ENCODE measurements at regions not wholly inside any gene's neighbourhood (a gene's known extent, or its start where the extent isn't known, plus 50 kb on each side); places are given as distances from the start of the nearest gene placed in this dataset.

DNA sequence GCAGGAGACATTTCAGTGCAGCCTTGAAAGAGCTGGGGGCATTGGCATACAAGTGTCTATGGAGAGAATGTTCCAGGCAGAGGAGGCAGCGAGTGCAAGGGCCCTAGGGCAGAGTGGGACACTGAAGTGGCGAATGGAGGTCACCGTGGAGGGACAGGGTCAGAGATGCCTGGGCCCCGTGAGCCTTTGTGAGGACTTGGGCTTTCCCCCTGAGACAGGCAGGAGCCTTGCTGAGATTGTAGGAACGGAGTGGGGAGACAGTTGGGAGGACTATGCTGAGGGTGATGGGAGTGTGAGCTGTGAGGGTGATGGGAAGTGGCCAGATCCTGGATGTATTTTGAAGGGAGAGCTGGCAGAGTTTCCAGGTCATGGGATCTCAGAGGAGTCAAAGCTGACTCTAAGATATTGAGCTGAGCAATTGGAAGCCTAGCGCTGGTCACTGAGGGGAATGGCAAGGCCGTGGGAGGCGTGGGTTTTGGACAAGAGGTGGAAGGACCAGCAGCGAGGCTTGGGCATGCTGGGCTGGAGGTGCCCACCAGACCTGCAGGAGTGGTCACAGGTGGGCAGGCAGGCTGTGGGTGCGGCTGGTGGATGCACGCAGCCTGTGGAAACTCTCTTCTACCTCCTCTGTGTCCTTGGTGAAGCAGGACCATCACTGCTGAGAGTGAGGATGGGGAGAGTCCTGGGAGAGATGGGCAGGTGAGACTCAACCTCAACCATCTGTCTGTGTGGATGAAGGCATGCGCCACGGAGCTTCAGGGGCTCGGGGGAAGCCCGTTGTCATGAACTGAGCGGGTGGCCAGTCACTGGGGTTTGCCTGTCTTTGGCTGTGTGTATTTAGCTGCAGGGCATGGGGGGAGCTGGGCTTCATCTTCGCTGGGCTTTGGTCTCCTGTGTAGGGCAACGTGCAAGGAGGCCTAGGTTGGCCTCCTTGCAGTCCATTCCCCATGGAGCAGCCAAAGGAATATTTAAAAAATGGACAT lies 241.2 kb upstream of the HS6ST1 start:
- DNase-seq, result no peak

GRCh38 chr2:128560718-128561117 lies 242.1 kb upstream of the HS6ST1 start:
- DNase-seq, result no peak

DNA sequence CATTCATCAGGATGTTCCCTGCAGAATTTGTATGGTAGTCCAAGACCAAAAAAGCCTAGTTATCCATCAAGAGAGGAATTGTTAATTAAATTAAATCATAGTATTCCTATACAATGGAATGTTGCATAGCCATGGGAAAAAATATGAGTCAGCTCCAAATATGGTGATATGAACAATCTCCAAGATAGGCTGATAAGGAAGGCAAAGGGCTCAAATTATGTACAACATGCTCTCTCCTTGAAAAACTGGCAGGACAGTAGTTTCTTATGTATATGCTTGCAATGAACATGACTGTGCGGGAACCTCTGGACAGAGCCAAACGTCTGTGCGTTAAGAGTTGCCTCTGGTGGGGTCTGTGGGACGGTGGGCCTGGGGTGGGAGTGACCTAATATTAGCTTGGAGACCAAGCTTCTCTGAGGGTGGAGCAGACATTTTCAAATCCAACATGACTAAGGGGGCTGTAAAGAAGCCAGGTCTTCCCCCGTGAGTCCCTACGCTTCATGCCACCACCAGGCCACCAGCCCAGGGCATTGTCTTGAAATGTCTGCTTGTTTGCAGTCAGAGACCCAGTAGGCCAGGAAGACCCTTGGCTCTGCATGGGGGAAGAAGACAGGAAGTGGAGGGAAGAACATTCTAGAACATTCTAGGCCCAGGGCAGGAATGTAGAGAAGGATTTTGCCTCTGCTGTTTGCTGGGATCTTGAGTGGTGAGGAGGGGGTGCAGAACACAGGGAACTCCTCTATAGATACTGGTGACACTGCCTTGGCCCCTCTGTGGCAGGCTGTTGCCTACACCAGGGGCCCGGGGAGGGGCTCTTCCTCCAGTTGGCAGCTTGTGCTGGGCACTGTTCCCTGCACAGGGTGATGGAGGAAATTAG lies 244.0 kb upstream of the HS6ST1 start:
- no peak for DNase-seq

GRCh38 chr2:128563348-128563687 lies 244.7 kb upstream of the HS6ST1 start:
- DNase-seq, result no peak

GRCh38 chr2:128564131-128564530 lies 245.5 kb upstream of the HS6ST1 start:
- no peak for DNase-seq

GRCh38 chr2:128564551-128564950 lies 245.9 kb upstream of the HS6ST1 start:
- no peak for DNase-seq

DNA sequence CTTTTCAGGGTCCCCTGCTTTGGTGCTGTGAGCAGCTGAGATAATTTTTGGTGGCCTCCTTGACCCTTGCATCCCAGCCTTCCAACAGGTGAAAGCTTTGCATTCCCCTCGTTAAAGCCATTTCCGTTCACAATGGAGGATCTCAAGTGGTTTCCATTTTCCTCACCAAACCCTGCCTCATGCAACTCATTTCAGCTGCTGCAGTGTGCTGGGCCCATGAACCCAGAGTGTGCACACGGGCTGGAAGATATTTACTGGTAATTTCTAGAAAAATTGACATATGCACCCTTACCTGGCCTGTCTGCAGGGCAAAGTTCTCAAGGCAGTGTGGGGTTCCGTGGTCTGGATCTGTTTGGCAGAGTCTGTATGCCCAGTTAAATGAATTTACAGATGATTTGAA lies 246.8 kb upstream of the HS6ST1 start:
- no peak for DNase-seq

GRCh38 chr2:128566671-128567070 lies 248.0 kb upstream of the HS6ST1 start:
- no peak for DNase-seq

DNA sequence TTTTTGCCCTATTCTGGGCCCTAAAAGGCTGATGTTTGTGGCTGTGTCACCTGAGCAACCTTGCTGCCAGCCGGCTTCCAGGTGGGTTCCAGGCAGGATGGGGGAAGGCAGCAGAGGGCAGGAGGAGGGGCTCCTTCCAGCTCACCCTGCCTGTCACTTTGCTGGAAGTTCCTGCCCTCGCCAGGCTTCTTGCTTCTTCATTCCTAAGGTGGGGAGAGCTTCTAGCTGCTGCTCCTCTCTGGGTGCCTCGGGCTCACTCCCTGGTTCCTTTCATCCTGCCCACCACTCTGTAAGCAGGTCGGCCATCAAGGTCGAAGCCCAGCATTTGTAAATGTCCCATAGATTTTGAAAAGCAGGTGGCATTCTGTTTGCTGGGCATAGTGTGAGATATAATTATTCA lies 249.4 kb upstream of the HS6ST1 start:
- no peak for DNase-seq

DNA sequence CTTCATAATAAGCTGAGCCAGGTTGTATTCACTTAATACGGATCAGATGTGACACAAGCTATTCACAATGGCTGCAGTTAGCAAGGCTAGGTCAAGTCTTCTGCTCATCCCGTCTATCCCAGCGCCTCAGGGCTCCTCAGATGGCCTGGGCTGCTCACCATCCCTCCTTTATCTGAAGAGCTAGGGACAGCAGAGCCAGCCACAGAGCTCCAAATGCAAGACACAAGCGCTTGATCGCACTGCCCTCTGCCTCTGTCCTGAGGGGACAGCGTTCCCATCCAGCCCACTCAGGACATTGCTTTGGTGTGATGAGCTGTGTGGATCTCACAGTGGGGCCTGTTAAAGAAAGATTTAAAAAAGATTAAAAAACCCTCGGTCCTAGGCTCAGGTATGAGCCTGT lies 254.4 kb upstream of the HS6ST1 start:
- DNase-seq, result no peak

- DNase-seq, result no peak
These were observed 254.9 kb upstream of the HS6ST1 start for GRCh38 chr2:128573531-128573930.

DNA sequence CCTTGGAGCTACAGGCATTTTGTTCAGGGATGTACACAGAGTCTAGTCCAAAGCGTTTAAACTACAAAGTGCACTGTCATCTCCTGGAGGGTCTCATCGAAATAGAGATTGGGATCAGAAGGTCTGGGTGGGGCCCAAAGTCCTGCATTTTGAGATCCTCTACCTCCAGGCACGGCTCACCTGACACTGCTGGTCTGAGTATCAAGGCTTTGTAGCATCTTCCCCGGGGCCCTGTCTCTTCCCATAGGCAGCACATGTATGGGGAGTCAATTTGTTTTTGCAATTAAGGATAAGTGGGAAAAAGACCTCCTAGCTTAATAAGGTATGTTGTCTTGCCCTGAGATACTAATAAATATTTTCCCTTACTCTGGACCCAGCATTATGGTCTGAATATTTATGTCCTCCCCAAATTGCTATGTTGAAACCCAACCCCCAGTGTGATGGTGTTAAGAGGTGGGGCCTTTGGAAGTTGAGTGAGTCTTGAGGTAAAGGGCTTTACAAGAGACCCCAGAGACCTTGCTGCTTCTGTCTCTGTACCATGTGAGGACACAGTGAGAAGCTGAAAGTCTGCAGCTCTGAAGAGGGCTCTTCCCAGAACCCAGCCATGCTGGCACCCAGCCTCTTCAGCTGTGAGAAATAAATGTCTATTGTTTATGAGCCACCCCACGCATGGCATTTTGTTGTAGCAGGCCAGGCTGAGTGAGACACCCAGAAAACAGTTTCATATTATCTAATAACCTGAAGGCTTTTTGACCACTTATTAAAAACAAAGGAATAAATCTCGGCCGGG lies 258.7 kb upstream of the HS6ST1 start:
- DNase-seq, result no peak

GRCh38 chr2:128578406-128579390 lies 260.0 kb upstream of the HS6ST1 start:
- no peak for DNase-seq

DNA sequence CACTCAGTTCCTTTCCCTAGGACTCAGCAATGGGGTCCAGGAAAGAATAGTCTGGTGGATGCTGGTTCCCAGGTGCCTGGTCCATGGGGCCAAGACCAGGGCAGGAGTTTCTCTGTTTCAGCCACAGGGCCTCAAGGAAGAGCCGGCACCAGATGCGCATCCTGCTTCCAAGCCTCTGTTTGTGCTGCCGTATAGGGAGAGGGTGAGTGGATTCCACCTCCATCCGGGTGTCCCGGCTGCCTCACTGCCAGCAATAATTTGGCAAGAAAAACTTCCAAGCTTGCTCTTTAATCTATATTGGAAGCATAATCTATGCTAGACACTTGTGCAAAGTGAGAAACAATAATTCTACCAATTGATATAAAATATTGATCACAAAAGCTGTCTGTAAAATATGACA lies 261.2 kb upstream of the HS6ST1 start:
- DNase-seq, result no peak

GRCh38 chr2:128580988-128581848 lies 262.6 kb upstream of the HS6ST1 start:
- no peak for DNase-seq

- no peak for DNase-seq
These were observed 263.2 kb upstream of the HS6ST1 start for GRCh38 chr2:128581849-128582244.

GRCh38 chr2:128584296-128584890 lies 265.7 kb upstream of the HS6ST1 start:
- DNase-seq, result no peak

GRCh38 chr2:128585706-128586105 lies 267.0 kb upstream of the HS6ST1 start:
- no peak for DNase-seq

DNA sequence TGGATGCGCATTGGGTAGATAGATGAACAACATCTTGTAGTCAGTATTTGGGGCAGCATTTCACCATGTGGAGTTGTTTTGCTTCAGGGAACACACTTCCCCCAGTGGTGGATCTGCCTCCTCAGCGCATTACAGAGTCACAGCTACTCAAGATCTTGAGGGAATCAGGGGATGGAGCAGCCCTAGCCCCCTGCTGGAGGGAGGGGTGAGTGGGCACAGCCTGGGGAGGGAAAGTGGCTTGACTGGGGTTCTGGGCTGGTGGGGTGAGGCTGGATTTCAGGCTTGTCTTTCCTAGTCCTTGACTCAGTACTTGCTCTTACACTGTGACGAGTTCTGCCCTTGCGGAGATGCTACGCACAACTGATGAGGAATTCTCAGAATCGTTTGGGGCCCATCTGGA lies 271.0 kb upstream of the HS6ST1 start:
- no peak for DNase-seq

- no peak for DNase-seq
These were observed 271.8 kb upstream of the HS6ST1 start for GRCh38 chr2:128590309-128591021.

All from NCI-H526 treated with DMSO at 0.1 percent for 48 hours (cell line).